Stimulated activated CD4-positive, alpha-beta T cell treated with anti-CD3 and anti-CD28 coated beads, Interleukin-12 subunit alpha, Interleukin-12 subunit beta, amount 100 ng/mL, for 48 hours (primary cell): ENCODE measurements at regions not wholly inside any gene's neighbourhood (a gene's known extent, or its start where the extent isn't known, plus 50 kb on each side); places are given as distances from the start of the nearest gene placed in this dataset.

Experiments used
- DNase-seq, 3 donors: peaks; one replicate each; pipeline ENCODE4 v3.0.0-alpha.2; 2020; ENCODE audit warnings: low read depth in 2 of 3, low spot score in 1 of 3

DNA sequence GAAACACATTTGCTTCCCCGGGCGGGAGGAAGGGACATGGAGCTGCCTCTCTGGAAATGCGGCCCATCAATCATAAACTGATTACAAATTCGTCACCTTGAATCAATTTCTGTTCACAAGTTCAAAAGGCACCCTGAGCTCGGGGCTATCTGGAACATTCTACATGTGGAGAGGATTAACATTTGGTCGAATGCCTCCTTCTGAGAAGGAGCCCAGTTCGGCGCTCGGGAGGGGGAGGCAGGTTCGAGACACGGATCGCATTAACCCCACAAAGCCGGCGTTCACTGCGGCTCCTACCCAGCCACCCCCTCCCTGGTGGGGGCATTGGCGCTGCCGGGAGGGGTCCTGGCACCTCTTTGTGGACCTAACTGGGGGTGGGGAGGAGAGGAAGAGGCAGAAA lies 108.0 kb downstream of the CPZ start:
- no peak for DNase-seq

- no peak for DNase-seq
Measured at GRCh38 chr4:8699479-8700145, 107.0 kb downstream of the CPZ start.

DNA sequence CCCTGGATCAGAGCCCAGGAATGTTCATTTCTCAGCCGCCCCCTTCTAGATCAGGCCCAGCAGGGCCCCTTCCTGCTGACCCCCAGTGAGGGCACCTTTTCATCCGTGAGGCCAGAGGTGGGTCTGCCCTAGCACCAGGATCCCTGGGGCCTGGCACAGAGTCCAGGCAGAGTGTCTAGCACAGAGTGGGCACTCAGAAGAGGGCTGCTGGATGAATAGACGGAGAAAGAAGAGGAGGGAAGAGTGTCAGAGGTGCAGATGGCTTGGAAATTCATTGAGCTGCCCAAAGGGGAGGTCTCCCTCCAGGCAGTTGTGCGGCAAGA lies 106.5 kb downstream of the CPZ start:
- DNase-seq: no peak

GRCh38 chr4:8698341-8699062 lies 105.9 kb downstream of the CPZ start:
- DNase-seq: no peak

DNA sequence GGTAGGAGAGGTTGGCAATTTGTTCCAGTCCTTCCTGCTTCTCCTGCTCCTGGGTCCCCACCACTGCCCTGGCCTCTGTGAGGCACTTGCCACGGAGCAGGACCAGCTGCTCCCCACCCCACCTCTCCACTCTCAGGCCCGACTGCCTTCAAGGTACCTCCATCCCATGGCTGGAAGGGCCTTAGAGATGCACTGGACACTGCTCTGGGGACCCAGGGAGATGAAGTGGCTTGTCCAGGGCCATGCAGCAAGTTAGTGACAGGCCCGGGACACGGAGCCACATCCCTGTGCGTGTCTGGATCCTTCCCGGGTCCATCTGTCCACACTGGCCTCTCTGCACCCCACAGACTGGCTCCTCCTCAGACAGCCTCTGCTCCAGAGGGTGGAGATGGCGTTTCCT lies 105.3 kb downstream of the CPZ start:
- DNase-seq: no peak

DNA sequence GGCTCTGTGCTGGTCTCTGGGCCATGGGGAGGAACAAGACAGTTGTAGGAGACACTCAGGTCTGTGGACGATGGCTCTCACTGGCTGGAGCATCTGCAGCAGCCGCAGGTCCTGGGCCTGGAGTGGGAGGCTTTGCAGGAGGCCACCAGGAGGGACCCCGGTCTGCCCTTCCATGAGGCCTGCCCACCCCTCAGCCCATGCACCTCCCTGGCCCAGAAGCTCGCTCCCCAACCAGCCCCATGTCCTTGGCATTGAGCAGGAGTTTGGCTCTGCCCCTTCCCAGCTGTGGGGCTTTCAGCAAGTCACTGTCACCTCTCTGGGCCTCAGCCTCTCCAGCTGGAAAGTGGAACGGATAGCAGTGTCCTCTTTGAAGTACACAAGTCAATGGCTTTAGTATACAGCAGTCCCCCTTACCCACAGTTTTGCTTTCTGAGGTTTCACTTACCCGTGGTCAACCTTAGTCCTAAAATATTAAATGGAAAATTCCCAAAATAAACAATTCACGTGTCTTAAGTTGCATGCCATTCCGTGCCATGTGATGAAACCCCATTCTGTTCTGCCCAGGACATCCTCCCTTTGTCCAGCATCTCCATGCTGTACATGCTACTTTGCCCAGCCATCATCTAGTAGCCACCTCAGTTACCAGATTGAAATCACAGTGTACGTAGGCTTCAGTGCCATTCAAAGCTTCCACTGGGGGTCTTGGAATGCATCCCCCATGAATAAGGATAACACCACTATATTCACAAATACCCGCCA lies 104.0 kb downstream of the CPZ start:
- no peak for DNase-seq

DNA sequence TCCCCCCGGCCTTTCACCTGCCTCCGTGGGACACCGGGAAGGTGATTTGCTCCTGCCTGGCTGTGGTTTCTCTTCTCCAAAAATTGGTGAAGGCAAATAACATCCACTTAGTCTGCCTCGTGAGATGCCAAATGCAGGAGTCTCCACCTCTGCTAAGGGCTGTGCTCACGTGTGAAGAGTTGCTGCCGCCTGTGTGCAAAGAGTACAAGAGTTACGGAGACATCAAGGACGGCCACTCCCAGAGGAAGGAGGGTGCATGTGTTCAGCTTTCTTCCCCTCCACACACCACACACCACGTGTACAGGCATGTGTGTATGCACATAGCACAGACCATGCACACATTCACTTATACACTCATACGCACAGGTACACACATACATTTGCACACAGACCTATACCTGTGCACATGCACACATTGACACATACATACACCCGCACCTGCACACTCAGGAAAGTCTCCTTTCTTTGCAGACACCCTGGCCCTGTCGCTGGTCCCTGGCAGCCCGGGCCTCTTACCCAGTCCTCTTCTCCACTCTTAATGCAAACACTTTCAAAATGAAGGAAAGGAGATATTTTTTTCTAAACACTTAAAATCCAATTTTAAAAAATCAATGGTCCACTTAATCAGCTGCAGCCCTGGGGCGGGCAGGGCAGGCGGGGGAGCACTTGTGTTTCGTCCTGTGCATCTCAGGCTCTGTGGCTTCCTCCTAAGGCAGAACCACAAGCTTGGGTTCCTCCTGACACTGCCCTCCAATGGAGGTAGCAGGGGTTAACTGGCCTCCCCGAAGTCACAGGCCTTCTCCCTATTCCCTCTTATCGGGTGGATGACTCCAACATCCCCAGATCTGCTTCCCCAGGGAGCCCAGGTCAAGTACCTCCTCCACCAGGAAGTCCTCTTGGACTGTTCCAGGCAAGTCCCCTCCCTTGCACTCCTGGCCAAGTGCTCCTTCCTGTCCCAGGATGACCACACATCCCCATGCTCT lies 103.0 kb downstream of the CPZ start:
- no peak for DNase-seq

GRCh38 chr4:8694651-8695151 lies 102.1 kb downstream of the CPZ start:
- no peak for DNase-seq

- DNase-seq: no peak
Measured at GRCh38 chr4:8694226-8694625, 101.7 kb downstream of the CPZ start.

GRCh38 chr4:8691151-8691775 lies 98.7 kb downstream of the CPZ start:
- DNase-seq: no peak

GRCh38 chr4:8690216-8691150 lies 97.9 kb downstream of the CPZ start:
- no peak for DNase-seq

GRCh38 chr4:8689741-8690140 lies 97.2 kb downstream of the CPZ start:
- no peak for DNase-seq

DNA sequence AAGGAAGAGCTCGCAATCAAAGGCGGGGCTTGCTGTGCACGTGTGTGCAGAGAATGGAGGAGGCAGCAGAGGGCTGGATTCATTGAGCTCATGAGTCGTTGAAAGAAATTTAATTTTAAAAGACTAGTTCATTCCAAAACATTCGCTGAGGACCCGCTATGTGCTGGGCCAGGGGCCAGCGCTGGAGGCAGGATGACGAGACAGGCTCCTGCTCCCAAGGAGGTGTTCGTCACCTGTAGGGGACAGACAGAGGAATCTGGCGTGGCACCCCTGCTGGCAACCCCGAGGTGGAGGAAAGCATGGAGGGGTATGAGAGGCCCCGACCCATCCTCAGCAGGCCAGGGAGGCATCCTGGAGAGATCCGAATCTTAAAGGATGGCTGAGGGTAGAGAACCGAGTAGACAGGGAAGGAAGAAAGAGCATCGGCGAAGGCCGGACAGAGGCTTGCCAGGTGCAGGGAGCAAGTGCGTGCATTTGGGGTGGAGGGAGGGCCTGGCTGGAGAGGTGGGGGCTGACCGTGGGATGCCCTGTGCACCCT lies 96.4 kb downstream of the CPZ start:
- DNase-seq: no peak

- peak in 2 of 3 donors; percentile 1 to 4 for DNase-seq
Measured at GRCh38 chr4:8688041-8688907, 95.7 kb downstream of the CPZ start.

DNA sequence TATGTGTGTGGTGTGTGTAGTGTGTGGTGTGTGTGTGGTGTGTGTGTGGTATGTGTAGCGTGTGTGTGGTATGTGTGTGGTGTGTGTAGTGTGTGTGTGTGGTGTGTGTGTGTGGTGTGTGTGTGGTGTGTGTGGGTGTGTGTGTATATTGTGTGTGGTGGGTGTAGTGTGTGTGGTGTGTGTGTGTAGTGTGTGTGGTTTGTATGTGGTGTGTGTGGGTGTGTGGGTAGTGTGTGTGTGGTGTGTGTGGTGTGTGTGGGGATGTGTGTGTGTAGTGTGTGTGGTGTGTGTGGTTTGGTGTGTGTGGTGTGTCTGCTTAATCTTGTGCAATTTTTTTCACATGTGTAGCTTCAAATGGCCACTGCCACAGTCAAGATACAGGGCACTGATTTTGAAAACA lies 94.5 kb downstream of the CPZ start:
- DNase-seq: no peak

DNA sequence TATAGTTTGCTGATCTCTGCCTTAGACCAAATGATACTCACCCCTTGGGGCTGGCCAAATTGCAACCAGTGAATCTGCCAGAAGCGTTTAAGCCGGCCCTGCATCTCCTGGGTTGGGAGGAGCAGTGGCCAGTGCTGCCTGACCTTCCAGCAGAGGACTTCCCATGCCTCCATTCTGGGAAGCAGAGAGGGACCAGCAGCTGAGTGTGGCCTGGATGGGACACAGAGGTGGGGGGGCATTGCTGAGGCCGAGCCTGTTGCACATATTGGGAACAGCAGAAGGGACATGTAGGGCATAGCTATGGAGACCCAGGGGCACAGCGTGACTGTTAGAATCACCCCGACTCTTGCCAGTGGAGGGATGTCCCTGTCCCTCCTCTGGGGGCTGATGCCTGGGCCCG lies 93.3 kb downstream of the CPZ start:
- DNase-seq: no peak

DNA sequence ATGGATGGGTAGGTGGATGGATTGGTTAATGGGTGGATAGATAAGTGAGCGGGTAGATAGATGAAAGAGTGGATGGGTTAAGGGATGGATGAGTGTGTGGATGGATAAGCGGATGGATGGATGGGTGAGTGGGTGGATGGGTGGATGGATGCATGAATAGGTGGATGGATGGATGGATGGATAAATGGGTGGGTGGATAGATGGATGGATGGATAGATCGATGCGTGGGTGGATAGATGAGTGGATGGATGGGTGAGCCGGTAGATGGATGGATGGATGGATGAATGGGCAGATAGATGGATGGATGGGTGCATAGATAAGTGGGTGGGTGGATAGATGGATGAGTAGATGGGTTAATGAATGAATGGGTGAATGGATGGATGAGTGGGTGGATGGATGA lies 90.9 kb downstream of the CPZ start:
- no peak for DNase-seq

GRCh38 chr4:8682725-8683124 lies 90.2 kb downstream of the CPZ start:
- no peak for DNase-seq
